ENCODE measurements at regions not wholly inside any gene's neighbourhood (a gene's known extent, or its start where the extent isn't known, plus 50 kb on each side); places are given as distances from the start of the nearest gene placed in this dataset.
A peak's percentile ranks its signal among the peaks of the same experiment; 100 is the strongest.

DNA sequence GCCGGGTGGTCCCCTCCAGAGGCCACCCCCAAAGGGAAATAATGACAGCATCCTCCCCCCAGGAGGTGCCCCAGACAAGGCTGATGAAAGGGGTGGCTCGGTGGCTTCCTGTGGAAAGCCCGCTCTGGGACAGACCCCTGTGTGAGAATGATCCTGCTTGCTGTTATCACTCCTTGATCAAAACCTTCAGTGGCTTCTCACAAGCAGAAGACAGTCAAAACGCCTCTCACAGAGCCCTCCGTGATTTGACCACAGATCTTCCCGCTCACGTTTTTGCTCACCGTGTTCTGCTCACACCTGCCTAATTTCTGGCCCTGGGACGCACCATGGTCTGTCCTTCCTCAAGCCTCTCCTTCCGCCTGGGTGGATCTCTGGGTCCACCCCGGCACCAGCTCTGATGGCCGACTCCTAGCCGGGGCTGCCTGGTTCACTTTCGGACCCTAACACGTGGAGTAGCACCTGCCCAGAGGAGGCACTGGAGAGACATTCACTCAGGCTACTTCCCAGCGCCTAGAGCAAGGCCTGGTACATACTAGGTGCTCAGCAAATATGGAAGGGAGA lies 210.4 kb downstream of the ANKRD60 start:
- H3K36me3 Mint-ChIP-seq (ENCODE audit: low read depth) = no peaks in the 10 kb centered on the region
- H3K4me1 Mint-ChIP-seq (ENCODE audit: low read depth) = peaks cover 22% of the 10 kb centered on the region
- H3K4me3 Mint-ChIP-seq = no peak overlapping the region
- peaks cover 10% of the 10 kb centered on the region for H3K27me3 Mint-ChIP-seq (ENCODE audit: low read depth)
- intact Hi-C loops (cut with micrococcal nuclease) = no loop called here
- CTCF ChIA-PET = no interaction called here
- no peaks in the 10 kb centered on the region for H3K9me3 Mint-ChIP-seq
- peak; percentile 10 for DNase-seq
- no peak overlapping the region for H3K27ac Mint-ChIP-seq

DNA sequence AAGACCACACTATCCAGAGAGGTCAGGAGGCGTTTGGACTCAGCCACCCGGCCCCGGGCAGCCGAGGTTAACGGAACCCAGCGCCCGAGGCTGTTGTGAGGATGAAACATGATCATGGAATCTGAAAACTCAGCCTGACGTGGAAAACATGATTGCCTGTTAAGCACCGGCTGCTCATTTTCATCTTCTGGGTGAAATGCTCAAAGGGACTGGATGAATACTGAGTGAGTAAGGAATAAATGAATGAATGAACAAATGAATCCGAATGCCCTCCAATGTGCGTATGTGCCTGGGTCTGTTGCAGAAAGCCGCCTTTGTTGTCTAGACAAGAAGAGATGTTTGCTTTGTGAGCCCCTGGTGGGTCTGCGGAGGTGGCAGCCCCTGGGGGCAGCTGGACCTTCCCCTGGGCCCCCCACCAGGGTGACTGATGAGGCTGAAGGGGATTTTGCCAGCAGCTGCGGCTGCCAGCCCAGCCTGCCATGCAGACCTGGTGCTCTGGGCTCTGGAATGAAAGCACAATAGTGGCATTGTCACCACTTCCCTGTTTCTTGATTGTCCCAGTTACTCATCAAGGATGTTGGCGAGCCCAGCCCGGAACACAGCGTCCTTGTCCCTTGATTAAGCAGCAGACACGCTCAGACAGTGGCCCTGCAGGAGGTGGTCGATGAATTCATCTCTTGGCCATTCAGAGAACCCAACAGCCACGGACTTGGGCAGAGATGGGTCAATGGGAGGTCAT lies 211.1 kb downstream of the ANKRD60 start:
- intact Hi-C loops (cut with micrococcal nuclease) = no loop called here
- Mint-ChIP-seq H3K9me3 (no peaks in the 10 kb centered on the region), H3K36me3 (ENCODE audit: low read depth) (no peaks in the 10 kb centered on the region), H3K4me1 (ENCODE audit: low read depth) (peaks cover 22% of the 10 kb centered on the region), H3K27ac (no peak overlapping the region), H3K4me3 (no peak overlapping the region), H3K27me3 (ENCODE audit: low read depth) (peaks cover 10% of the 10 kb centered on the region)
- no peak for DNase-seq
- CTCF ChIA-PET = no interaction called here

DNA sequence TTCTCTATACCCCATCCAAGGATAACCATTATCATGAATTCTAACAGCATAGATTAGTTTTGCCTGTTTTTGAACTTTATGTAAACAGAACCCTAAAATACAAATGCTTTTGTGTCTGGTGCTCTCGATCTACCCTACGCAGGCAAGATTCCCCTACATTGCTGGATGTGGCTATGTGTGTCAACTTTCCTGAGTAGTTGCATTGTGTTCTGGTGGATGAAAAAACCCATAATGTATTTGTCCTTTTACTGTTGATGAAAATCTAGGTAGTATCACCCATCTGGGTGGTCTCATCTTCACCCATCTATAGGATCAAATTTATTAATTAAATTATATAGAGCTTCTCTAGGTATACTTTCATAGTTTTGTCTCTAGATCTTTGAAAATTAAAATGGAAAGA lies 211.7 kb downstream of the ANKRD60 start:
- H3K27ac Mint-ChIP-seq = no peak overlapping the region
- CTCF ChIA-PET = no interaction called here
- no peaks in the 10 kb centered on the region for H3K9me3 Mint-ChIP-seq
- no peaks in the 10 kb centered on the region for H3K36me3 Mint-ChIP-seq (ENCODE audit: low read depth)
- no peak for DNase-seq
- H3K27me3 Mint-ChIP-seq (ENCODE audit: low read depth) = peaks cover 15% of the 10 kb centered on the region
- H3K4me1 Mint-ChIP-seq (ENCODE audit: low read depth) = peaks cover 22% of the 10 kb centered on the region
- intact Hi-C loops (cut with micrococcal nuclease) = no loop called here
- no peak overlapping the region for H3K4me3 Mint-ChIP-seq

DNA sequence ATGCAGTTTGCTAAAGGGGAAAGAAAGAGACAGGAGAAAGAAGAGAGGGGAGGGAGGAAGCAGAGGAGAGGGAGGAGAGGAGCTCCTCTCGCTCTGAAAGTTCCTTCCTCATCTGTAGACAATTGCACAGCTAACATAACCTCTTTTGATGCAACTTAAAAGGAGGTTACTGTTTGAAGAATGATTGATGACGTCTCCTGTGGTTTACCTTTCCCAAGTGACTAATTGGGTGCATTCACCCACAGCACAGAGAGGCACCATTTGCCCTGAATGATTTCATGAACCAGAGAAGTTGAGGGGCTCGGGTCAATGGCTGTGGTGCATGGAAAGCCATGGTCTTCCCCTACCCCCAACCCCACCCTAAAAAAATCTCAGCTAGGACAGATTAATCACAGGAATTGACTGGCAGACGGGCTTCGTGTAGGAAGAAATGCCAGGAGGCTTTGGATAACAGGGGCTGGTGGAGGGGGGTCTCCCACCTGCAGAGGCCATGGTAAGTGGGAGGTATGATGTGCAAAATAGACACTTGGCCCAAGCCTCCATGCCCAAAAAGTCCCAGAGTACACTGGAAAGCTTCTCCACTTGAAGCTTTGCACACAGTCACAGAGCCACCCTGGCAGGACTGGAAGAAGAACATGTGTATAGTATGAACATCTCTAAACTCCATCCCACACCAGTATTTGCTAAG lies 213.7 kb downstream of the ANKRD60 start:
- intact Hi-C loops (cut with micrococcal nuclease) = loop anchor here (1.0 to 5.0 kb wide), 3 partner anchors 304 to 395 kb away; partner anchors contain the start of gene PMEPA1
- Mint-ChIP-seq H3K9me3 (no peaks in the 10 kb centered on the region), H3K27ac (peak overlapping the region; percentile 15), H3K27me3 (ENCODE audit: low read depth) (peaks cover 13% of the 10 kb centered on the region), H3K36me3 (ENCODE audit: low read depth) (no peaks in the 10 kb centered on the region), H3K4me3 (no peak overlapping the region), H3K4me1 (ENCODE audit: low read depth) (peaks cover 22% of the 10 kb centered on the region)
- CTCF ChIA-PET = interaction anchor here (1.0 kb wide), 1 partner anchor 10 kb away, joined by 3 read pairs; no protein-coding TSS in a partner anchor
- DNase-seq = peak; percentile 57

DNA sequence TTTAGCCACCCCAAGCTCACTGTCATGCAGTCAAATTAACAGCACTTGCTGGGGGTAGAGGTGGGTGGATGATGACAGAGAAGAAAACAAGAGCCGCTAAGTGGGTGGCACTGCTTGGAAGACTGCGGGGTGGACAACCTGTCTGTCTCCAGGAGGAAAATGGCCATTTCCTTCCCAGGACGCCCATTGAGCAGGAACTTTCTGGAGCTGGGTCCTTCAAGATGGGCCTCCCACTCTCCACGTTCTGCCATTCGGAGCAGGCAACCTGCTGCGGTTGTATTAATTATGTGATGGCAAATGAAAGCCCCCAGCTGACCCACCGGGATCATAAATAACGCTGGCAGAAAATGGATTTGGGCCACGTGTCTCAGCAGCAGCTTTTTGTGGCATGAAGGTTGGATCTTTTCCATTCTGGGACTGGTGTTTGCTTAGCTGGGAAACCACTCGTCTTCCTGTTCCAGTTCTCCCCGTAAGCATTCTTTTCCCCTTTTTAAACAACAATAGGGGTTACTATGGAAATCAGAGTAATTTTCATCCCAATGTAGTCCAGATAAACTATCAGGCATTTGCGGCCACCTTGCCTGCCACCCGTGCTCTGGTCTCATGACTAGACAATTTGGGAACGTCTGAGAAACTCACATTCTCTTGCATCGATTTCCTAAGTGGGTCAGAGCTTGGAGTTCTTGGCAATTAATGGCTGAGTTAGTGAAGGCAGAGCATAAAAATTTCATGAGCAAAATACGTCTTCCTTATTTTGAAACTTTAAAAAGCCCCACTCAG lies 215.5 kb downstream of the ANKRD60 start:
- no peak for DNase-seq
- CTCF ChIA-PET = interaction anchor here (0.8 kb wide), 2 partner anchors 168 to 509 kb away, joined by 3 read pairs; no protein-coding TSS in a partner anchor
- intact Hi-C loops (cut with micrococcal nuclease) = loop anchor here (5.0 kb wide), 1 partner anchor 316 kb away; no protein-coding TSS in a partner anchor
- no peaks in the 10 kb centered on the region for H3K9me3 Mint-ChIP-seq
- peaks cover 10% of the 10 kb centered on the region for H3K27me3 Mint-ChIP-seq (ENCODE audit: low read depth)
- no peak overlapping the region for H3K4me3 Mint-ChIP-seq
- H3K36me3 Mint-ChIP-seq (ENCODE audit: low read depth) = no peaks in the 10 kb centered on the region
- H3K27ac Mint-ChIP-seq = no peak overlapping the region
- H3K4me1 Mint-ChIP-seq (ENCODE audit: low read depth) = peaks cover 19% of the 10 kb centered on the region

DNA sequence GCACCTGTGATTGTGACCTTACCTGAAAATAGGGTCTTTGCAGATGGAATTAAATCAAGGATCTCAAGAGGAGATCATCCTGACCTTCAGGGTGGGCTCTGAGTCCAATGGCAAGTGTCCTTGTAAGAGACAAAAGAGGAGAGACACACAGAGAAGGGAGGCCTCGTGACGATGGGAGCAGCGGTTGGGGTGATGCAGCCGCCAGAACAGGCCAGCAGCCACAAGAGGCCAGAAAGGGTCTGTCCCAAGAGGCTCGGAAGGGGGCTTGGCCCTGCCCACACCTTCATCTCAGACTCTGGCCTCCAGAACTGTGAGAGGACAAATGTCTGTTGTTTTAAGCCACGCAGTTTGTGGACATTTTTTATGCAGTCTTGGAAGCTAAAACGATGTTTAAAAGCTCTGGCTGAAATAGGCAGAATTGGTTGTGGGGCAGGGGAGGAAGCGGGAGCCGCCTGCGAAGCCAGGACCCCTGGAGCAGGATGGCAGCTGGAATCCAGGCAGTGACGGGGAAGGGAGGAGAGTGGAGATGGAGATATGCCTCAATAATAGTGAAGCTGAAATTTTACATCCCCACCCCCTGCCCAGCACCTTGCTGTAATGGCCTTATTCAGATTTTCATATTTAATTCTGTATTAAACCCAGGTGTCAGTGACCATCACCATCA lies 216.4 kb downstream of the ANKRD60 start:
- Mint-ChIP-seq H3K9me3 (no peaks in the 10 kb centered on the region), H3K27ac (no peak overlapping the region), H3K4me3 (no peak overlapping the region), H3K27me3 (ENCODE audit: low read depth) (peaks cover 10% of the 10 kb centered on the region), H3K4me1 (ENCODE audit: low read depth) (peaks cover 16% of the 10 kb centered on the region), H3K36me3 (ENCODE audit: low read depth) (no peaks in the 10 kb centered on the region)
- DNase-seq = no peak
- CTCF ChIA-PET = interaction anchor here (0.8 kb wide), 1 partner anchor 168 kb away, joined by 3 read pairs; no protein-coding TSS in a partner anchor
- intact Hi-C loops (cut with micrococcal nuclease) = loop anchor here (5.0 kb wide), 1 partner anchor 315 kb away; no protein-coding TSS in a partner anchor

DNA sequence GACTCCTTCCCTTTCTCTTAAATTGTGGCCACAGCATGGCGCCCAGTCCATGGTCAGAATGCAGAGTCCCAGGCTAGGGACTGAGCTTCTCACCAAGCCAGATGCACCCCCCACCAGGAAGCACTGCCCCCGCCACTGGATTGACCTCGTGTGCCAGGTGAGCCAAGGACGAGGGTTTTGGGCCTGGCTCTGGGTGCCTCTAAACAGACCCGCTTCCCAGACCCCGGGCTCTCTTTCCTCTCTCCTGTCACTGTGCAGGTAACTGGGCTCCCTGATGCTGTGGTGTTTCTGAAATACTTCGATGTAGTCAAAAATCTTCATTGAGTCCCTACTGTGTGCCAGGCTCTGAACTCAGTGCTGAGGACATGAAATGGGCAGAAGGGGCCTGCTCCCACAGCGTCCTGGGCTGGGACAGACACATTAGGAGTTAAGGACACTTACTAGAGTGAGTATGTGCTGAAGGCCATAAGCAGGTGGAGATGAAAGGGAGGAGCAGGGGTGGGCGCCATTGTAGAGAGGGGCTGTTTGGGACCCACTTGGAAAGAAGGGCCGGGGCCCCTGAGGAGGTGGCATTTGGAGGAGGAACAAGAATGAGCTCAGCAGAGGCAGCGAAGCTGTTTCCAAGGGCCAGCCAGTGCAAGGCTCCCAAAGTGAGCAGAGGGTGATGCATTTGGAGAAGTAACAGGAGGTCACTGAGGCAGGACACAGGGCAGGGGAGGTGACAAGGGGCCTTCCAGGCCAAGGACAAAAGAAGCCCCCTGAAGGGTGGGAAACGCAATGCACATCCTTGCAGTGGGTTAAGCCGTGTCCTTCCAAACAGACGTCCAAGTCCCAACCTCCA lies 217.1 kb downstream of the ANKRD60 start:
- CTCF ChIA-PET = no interaction called here
- intact Hi-C loops (cut with micrococcal nuclease) = loop anchor here (5.0 kb wide), 1 partner anchor 314 kb away; no protein-coding TSS in a partner anchor
- Mint-ChIP-seq H3K27ac (no peak overlapping the region), H3K4me1 (ENCODE audit: low read depth) (peaks cover 16% of the 10 kb centered on the region), H3K9me3 (no peaks in the 10 kb centered on the region), H3K4me3 (no peak overlapping the region), H3K27me3 (ENCODE audit: low read depth) (peaks cover 10% of the 10 kb centered on the region), H3K36me3 (ENCODE audit: low read depth) (no peaks in the 10 kb centered on the region)
- no peak for DNase-seq

DNA sequence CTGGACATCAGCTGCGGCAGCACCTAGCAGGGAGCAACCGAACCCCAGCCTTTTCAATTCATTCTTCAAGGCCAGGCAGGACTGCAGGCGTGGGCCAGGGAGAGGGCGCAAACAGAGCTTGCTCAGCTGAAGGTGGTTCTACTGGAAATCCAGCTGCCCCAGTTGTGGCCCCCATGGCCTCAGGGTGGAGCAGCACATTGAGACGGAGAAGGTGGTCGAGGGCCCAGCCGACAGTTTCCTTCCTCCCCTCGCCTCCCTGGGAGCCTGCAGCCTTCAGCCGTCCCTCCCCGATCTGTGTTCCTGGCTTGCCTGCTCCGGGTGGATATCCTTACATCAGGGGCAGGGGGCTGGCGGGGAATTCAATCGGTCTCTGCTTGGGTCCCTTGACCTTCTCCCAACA lies 217.8 kb downstream of the ANKRD60 start:
- H3K36me3 Mint-ChIP-seq (ENCODE audit: low read depth) = no peaks in the 10 kb centered on the region
- peaks cover 15% of the 10 kb centered on the region for H3K4me1 Mint-ChIP-seq (ENCODE audit: low read depth)
- peaks cover 7% of the 10 kb centered on the region for H3K27me3 Mint-ChIP-seq (ENCODE audit: low read depth)
- no peak for DNase-seq
- intact Hi-C loops (cut with micrococcal nuclease) = loop anchor here (5.0 kb wide), 1 partner anchor 313 kb away; no protein-coding TSS in a partner anchor
- H3K4me3 Mint-ChIP-seq = no peak overlapping the region
- no peaks in the 10 kb centered on the region for H3K9me3 Mint-ChIP-seq
- CTCF ChIA-PET = no interaction called here
- no peak overlapping the region for H3K27ac Mint-ChIP-seq

DNA sequence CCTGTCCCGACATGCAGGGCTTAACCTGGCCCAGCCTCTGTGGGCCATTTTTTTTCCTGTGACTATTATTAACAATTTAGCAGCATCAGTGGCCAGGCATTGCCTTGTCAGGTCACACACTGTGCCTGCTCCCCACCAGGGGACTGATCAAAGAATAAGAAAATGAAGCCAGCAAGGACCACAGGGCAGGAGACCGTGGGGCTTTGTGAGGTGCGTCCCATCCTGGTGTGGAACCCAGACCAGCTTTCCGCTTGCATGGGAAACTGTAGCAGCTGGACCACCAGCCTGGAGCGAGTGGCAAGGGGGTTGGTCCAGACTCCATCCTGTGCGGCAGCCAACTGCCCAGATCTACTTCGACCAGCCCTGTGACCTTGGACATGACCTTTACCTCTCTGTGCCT lies 218.3 kb downstream of the ANKRD60 start:
- Mint-ChIP-seq H3K27ac (no peak overlapping the region), H3K4me3 (no peak overlapping the region), H3K4me1 (ENCODE audit: low read depth) (peaks cover 14% of the 10 kb centered on the region), H3K9me3 (no peaks in the 10 kb centered on the region), H3K27me3 (ENCODE audit: low read depth) (peaks cover 6% of the 10 kb centered on the region), H3K36me3 (ENCODE audit: low read depth) (no peaks in the 10 kb centered on the region)
- intact Hi-C loops (cut with micrococcal nuclease) = loop anchor here (5.0 kb wide), 1 partner anchor 313 kb away; no protein-coding TSS in a partner anchor
- DNase-seq = no peak
- CTCF ChIA-PET = no interaction called here

DNA sequence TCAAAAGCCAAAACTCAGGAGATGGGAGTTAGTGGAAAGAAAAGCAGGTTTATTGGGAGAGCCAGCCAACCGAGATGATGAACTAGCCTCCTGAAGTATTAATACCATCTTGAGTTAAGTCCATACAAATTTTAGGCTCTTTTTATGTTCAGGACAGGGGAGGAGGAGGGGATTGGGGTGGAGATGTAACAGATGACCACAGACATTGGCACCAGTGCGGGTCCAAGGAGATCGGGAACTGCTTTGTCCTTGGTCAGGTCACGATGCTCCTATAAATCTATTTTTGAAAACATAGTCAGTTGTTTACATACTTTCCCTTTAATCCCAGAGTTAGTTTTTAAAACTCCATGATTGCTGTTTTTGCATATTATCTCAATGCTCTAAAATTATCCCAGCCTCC lies 219.6 kb downstream of the ANKRD60 start:
- no peak for DNase-seq
- no peaks in the 10 kb centered on the region for H3K36me3 Mint-ChIP-seq (ENCODE audit: low read depth)
- H3K27me3 Mint-ChIP-seq (ENCODE audit: low read depth) = peaks cover 5% of the 10 kb centered on the region
- CTCF ChIA-PET = no interaction called here
- H3K4me1 Mint-ChIP-seq (ENCODE audit: low read depth) = peaks cover 2% of the 10 kb centered on the region
- no peaks in the 10 kb centered on the region for H3K9me3 Mint-ChIP-seq
- H3K4me3 Mint-ChIP-seq = no peak overlapping the region
- intact Hi-C loops (cut with micrococcal nuclease) = no loop called here
- no peak overlapping the region for H3K27ac Mint-ChIP-seq

DNA sequence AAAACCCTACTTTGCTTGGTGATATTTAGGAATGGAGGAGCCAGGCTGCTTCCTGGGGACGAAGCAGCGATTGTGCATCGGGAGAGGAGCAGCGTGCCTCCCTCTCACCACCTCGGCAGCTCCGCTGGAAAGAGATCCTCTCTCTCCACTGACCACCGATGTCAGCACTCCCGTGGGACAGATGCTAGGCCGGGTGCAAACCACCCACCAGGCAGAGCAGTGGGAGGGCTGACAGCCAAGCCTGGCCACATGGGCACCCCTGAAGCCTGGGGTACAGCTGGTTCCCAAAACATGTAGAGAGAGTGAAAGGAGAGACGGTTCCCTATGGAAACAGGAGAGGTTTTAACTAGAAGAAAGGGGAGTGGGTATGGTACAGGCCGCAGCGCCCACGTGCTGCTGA lies 220.0 kb downstream of the ANKRD60 start:
- Mint-ChIP-seq H3K36me3 (ENCODE audit: low read depth) (no peaks in the 10 kb centered on the region), H3K27me3 (ENCODE audit: low read depth) (peaks cover 5% of the 10 kb centered on the region), H3K27ac (no peak overlapping the region), H3K4me3 (no peak overlapping the region), H3K9me3 (no peaks in the 10 kb centered on the region), H3K4me1 (ENCODE audit: low read depth) (no peaks in the 10 kb centered on the region)
- intact Hi-C loops (cut with micrococcal nuclease) = no loop called here
- CTCF ChIA-PET = no interaction called here
- DNase-seq = no peak
